Body of pancreas (tissue), 4 donors: ENCODE measurements at regions not wholly inside any gene's neighbourhood (a gene's known extent, or its start where the extent isn't known, plus 50 kb on each side); places are given as distances from the start of the nearest gene placed in this dataset.
"Not testable (repeated sequence)": the region's sequence is repeated elsewhere in the genome, so short reads cannot be mapped to it uniquely, and the experiment has no call there.

Source experiments
- POLR2A ChIP-seq, 3 donors: fragments of 450-650 bp; IDR thresholded peaks; one replicate each; pipeline ENCODE4 v1.6.1; 2016; ENCODE audit warnings: antibody characterized with exemption in 3 of 3, mild to moderate bottlenecking in 2 of 3
- TF ChIP-seq, protein P1 (sequence below), 7 experiments: fragments of 450-650 bp in 4 of 7; fragments of 200-600 bp in 3 of 7; sonication (generic) in 3 of 7; IDR thresholded peaks; one replicate each; pipeline ENCODE4 v1.5.1; 2016 to 2019; ENCODE audit warnings: antibody characterized with exemption in 7 of 7

DNA sequence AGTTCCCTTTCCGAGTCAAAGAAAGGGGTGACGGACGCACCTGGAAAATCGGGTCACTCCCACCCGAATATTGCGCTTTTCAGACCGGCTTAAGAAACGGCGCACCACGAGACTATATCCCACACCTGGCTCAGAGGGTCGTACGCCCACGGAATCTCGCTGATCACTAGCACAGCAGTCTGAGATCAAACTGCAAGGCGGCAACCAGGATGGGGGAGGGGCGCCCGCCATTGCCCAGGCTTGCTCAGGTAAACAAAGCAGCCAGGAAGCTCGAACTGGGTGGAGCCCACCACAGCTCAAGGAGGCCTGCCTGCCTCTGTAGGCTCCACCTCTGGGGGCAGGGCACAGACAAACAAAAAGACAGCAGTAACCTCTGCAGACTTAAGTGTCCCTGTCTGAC, 86.3 kb downstream of the SHOX2 start:
- TF ChIP-seq POLR2A (IDR thresholded peaks at IDR 0.05): not testable (repeated sequence)
- TF ChIP-seq, protein P1, sequence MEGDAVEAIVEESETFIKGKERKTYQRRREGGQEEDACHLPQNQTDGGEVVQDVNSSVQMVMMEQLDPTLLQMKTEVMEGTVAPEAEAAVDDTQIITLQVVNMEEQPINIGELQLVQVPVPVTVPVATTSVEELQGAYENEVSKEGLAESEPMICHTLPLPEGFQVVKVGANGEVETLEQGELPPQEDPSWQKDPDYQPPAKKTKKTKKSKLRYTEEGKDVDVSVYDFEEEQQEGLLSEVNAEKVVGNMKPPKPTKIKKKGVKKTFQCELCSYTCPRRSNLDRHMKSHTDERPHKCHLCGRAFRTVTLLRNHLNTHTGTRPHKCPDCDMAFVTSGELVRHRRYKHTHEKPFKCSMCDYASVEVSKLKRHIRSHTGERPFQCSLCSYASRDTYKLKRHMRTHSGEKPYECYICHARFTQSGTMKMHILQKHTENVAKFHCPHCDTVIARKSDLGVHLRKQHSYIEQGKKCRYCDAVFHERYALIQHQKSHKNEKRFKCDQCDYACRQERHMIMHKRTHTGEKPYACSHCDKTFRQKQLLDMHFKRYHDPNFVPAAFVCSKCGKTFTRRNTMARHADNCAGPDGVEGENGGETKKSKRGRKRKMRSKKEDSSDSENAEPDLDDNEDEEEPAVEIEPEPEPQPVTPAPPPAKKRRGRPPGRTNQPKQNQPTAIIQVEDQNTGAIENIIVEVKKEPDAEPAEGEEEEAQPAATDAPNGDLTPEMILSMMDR (IDR thresholded peaks at IDR 0.05): not testable (repeated sequence)
